ENCODE measurements at regions not wholly inside any gene's neighbourhood (a gene's known extent, or its start where the extent isn't known, plus 50 kb on each side); places are given as distances from the start of the nearest gene placed in this dataset.
"Not testable (repeated sequence)": the region's sequence is repeated elsewhere in the genome, so short reads cannot be mapped to it uniquely, and the experiment has no call there.

DNA sequence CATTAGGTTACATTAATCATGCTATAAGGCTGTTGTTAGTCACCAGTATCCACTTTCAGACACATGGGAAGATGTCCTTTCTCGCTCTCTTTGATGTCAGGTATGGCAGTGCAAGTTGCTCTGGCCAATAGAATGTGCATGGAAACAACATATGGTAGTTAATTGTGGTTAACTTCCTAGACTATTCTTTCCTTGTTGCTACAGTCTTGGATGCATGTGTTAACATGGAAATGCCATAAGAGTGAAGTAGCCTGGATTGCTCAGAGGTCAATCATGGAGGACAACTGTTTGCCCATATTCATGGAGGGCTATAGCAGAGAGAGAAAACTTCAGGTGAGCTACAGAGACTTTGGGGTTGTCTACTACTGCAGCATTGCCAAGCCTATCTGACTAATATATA lies 245.8 kb upstream of the GAS1 start:
- Histone ChIP-seq H3K27ac (no peak overlapping the region), H3K9me3 (replicated peaks) (no peaks in the 10 kb centered on the region), H3K4me3 (no peak overlapping the region), H3K36me3 (no peaks in the 10 kb centered on the region), H3K4me1 (0 out of 2 replicates have a peak, but pooled peaks cover 5% of the 10 kb centered on the region), H3K27me3 (no peaks in the 10 kb centered on the region)
- DNase-seq, result no peak

- H3K36me3 ChIP-seq, result no peaks in the 10 kb centered on the region
- H3K9me3 ChIP-seq (replicated peaks), result no peaks in the 10 kb centered on the region
- no peak overlapping the region for H3K4me3 ChIP-seq
- H3K27ac ChIP-seq, result no peak overlapping the region
- DNase-seq, result peak in 1 of 2 experiments; percentile 20
- H3K4me1 ChIP-seq, result 0 out of 2 replicates have a peak, but pooled peaks cover 5% of the 10 kb centered on the region
- no peaks in the 10 kb centered on the region for H3K27me3 ChIP-seq
Observed at GRCh38 chr9:87193925-87194868, 246.9 kb upstream of the GAS1 start.

DNA sequence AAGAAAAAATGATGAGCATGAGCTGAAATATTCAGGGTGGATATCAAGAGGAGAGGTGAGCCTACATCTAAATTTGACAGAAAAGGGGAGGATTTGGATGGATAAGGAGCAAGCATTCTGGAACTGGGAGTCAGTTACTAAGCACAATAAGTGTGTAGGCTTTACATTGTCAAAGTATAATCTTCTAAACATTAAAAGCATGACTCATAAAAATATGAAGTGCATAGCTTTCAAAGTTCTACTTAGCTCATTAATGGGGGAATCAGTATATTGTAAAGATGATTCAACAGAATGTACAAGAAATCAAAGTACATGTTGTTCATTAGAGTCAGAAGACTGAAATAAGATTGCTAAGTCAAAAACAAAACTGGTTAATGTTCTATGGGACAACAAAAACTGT lies 248.0 kb upstream of the GAS1 start:
- H3K27ac ChIP-seq, result no peak overlapping the region
- no peak overlapping the region for H3K4me3 ChIP-seq
- no peaks in the 10 kb centered on the region for H3K36me3 ChIP-seq

GRCh38 chr9:87197349-87198130 lies 250.2 kb upstream of the GAS1 start:
- H3K27ac ChIP-seq, result no peak overlapping the region
- H3K27me3 ChIP-seq, result no peaks in the 10 kb centered on the region
- no peak overlapping the region for H3K4me3 ChIP-seq
- peaks cover 12% of the 10 kb centered on the region; the same call in 1 of the 2 replicates for H3K4me1 ChIP-seq
- DNase-seq, result no peak
- no peaks in the 10 kb centered on the region for H3K36me3 ChIP-seq
- no peaks in the 10 kb centered on the region for H3K9me3 ChIP-seq (replicated peaks)

More for the DNA sequence above, 248.0 kb upstream of the GAS1 start:
- H3K9me3 ChIP-seq (replicated peaks), result no peaks in the 10 kb centered on the region
- no peak for DNase-seq
- H3K27me3 ChIP-seq, result no peaks in the 10 kb centered on the region
- 0 out of 2 replicates have a peak, but pooled peaks cover 5% of the 10 kb centered on the region for H3K4me1 ChIP-seq

DNA sequence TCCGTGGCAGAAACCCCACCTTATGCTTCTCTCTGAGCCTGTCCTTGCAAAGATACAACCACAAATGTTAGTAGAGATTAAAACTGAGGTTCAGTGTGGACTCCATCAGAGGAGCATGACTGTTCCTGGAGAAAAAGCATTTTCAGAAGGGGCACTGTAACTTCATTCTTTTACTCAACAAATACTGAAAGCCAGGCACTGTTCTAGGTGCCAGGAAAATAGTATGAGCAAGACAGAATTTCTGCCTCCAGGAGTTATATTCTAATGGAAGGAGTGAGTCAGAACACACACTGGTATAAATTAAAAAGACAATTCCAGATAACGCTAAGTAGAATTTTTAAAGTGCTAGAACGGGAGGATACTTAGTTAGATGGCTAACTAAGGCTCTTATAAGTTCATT lies 251.4 kb upstream of the GAS1 start:
- H3K36me3 ChIP-seq, result no peaks in the 10 kb centered on the region
- H3K4me3 ChIP-seq, result no peak overlapping the region
- H3K27ac ChIP-seq, result no peak overlapping the region
- H3K4me1 ChIP-seq, result peaks cover 9% of the 10 kb centered on the region; the same call in 1 of the 2 replicates
- H3K27me3 ChIP-seq, result no peaks in the 10 kb centered on the region
- H3K9me3 ChIP-seq (replicated peaks), result no peaks in the 10 kb centered on the region
- no peak for DNase-seq

DNA sequence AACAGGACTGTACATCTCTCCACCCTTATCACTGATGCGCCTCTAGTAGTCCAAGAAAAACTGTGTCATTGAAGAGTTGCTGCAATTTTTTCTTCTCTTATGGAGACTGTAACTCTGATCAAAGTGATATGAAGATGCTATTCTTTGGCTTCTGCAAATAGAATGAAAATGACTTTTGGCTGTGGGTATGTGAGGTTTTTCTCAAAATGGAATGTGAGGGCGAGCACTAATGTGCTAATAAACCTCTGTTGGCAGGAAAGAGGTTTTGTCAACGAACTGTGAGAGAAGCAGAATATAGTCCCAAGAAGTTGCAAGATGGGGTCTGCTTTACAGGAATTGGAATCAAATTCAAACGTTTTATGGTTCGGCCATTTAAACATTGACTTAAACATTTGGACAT lies 252.0 kb upstream of the GAS1 start:
- Histone ChIP-seq H3K4me3 (no peak overlapping the region), H3K27me3 (no peaks in the 10 kb centered on the region), H3K36me3 (no peaks in the 10 kb centered on the region), H3K4me1 (peaks cover 7% of the 10 kb centered on the region; the same call in 1 of the 2 replicates), H3K9me3 (replicated peaks) (no peaks in the 10 kb centered on the region), H3K27ac (no peak overlapping the region)
- no peak for DNase-seq

DNA sequence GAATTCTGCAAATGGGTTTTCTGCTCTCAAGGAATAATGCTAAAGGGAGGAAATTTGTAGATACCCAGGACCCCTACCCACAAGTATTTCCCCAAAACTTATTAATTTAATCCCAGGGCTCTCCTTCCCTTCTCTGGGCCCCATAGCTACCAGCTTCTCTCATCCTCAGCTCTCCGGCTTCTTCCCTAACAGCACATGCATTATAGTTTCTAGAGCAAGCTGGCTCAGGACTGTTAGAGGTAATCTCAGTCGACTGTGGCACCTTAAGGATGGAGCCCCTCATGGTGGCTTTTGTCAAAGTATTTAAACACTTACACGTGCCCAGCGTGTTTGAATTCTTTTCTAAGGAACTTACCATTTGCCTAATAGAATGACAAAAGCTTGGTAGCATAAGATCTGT lies 252.5 kb upstream of the GAS1 start:
- H3K4me3 ChIP-seq, result no peak overlapping the region
- no peaks in the 10 kb centered on the region for H3K36me3 ChIP-seq
- peaks cover 7% of the 10 kb centered on the region; the same call in 1 of the 2 replicates for H3K4me1 ChIP-seq
- no peak for DNase-seq
- no peaks in the 10 kb centered on the region for H3K27me3 ChIP-seq
- no peaks in the 10 kb centered on the region for H3K9me3 ChIP-seq (replicated peaks)
- H3K27ac ChIP-seq, result no peak overlapping the region

DNA sequence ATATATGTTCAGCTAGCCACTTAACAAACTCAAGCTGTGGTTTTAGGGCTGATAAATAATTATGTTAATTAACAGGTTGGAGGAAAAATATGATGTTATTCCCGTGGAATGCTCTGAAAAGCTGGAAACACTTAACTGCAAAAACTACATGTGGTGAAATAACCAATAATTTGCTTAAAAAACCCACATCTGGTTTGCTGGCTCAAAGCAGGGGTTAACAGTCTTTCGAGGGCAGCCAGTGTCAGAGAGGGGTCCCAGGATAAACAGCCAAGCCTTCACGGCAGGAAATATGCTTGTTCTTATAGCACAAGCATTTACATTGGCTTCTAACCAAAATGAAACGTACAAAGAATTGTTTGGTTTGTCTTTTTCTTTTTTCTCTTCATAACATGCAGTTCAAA lies 254.0 kb upstream of the GAS1 start:
- peaks cover 7% of the 10 kb centered on the region; the same call in 1 of the 2 replicates for H3K4me1 ChIP-seq
- H3K36me3 ChIP-seq, result no peaks in the 10 kb centered on the region
- no peak overlapping the region for H3K27ac ChIP-seq
- DNase-seq, result no peak
- H3K27me3 ChIP-seq, result no peaks in the 10 kb centered on the region
- no peak overlapping the region for H3K4me3 ChIP-seq
- H3K9me3 ChIP-seq (replicated peaks), result no peaks in the 10 kb centered on the region

- Histone ChIP-seq H3K9me3 (replicated peaks) (no peaks in the 10 kb centered on the region; the same call in 1 of the 2 replicates), H3K4me3 (no peak overlapping the region), H3K36me3 (no peaks in the 10 kb centered on the region), H3K4me1 (peaks cover 6% of the 10 kb centered on the region; the same call in 1 of the 2 replicates), H3K27me3 (no peaks in the 10 kb centered on the region), H3K27ac (no peak overlapping the region)
- no peak for DNase-seq
Observed at GRCh38 chr9:87206064-87206661, 258.9 kb upstream of the GAS1 start.

GRCh38 chr9:87210658-87211057 lies 263.4 kb upstream of the GAS1 start:
- H3K36me3 ChIP-seq; H3K4me3 ChIP-seq; H3K9me3 ChIP-seq (replicated peaks); DNase-seq; H3K27ac ChIP-seq; H3K27me3 ChIP-seq: not testable (repeated sequence)
- H3K4me1 ChIP-seq, result peaks cover 23% of the 10 kb centered on the region

- Histone ChIP-seq H3K27me3 (no peaks in the 10 kb centered on the region), H3K9me3 (replicated peaks) (no peaks in the 10 kb centered on the region; the same call in 1 of the 2 replicates), H3K36me3 (no peaks in the 10 kb centered on the region), H3K4me3 (no peak overlapping the region), H3K4me1 (peaks cover 23% of the 10 kb centered on the region), H3K27ac (no peak overlapping the region)
- DNase-seq, result no peak
Observed at GRCh38 chr9:87211669-87212068, 264.4 kb upstream of the GAS1 start.

DNA sequence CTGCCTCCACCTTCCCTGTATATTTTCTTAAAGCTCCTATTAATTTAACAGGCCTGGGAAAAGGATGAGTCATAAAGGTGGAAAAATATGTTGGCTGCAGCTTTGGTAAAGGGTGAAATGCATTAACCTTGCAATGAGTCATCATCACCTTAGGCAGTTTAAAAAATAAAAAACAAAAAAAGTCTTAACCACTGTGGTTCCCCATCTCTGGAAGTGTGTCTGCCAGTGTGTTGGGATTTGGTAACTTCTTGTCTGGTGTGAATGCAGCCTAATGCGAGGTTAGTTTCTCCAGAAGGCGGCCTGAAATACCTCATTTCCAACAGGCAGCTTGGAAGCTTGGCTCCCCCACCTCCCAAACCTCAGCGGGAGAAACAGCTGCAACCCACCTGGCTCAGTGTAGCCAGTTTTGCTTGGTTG lies 265.3 kb upstream of the GAS1 start:
- H3K36me3 ChIP-seq, result no peaks in the 10 kb centered on the region
- peak; percentile 79 to 91 for DNase-seq
- H3K4me3 ChIP-seq, result no peak overlapping the region
- no peaks in the 10 kb centered on the region; the same call in 1 of the 2 replicates for H3K9me3 ChIP-seq (replicated peaks)
- H3K4me1 ChIP-seq, result peaks cover 23% of the 10 kb centered on the region
- H3K27me3 ChIP-seq, result no peaks in the 10 kb centered on the region
- H3K27ac ChIP-seq, result peak overlapping the region; percentile 8

DNA sequence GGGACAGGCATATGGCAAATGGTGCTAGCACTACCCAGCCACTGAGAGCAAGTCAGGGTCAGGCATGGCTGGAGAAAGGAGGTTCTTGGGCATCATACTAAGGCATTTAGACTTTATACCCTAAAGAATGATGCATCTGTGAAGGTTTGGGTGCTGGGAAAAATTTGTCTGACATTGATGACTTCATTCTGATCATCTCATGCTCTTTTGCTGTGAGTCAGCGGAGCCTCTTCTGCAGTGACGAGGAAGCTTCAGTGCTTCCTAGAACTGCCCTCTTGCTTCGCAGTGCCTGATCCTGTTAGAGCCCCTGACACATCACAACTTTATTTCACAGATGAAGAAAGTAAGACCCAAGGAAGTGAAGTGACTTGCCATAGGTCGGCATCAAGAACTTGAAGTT lies 266.6 kb upstream of the GAS1 start:
- H3K9me3 ChIP-seq (replicated peaks), result no peaks in the 10 kb centered on the region
- DNase-seq, result no peak
- no peak overlapping the region for H3K4me3 ChIP-seq
- peaks cover 23% of the 10 kb centered on the region for H3K4me1 ChIP-seq
- H3K27ac ChIP-seq, result no peak overlapping the region
- no peaks in the 10 kb centered on the region for H3K36me3 ChIP-seq
- H3K27me3 ChIP-seq, result no peaks in the 10 kb centered on the region

GRCh38 chr9:87214991-87215390 lies 267.7 kb upstream of the GAS1 start:
- no peaks in the 10 kb centered on the region for H3K36me3 ChIP-seq
- no peaks in the 10 kb centered on the region for H3K27me3 ChIP-seq
- no peak overlapping the region for H3K27ac ChIP-seq
- H3K9me3 ChIP-seq (replicated peaks), result no peaks in the 10 kb centered on the region
- no peak overlapping the region for H3K4me3 ChIP-seq
- peaks cover 23% of the 10 kb centered on the region for H3K4me1 ChIP-seq
- no peak for DNase-seq

DNA sequence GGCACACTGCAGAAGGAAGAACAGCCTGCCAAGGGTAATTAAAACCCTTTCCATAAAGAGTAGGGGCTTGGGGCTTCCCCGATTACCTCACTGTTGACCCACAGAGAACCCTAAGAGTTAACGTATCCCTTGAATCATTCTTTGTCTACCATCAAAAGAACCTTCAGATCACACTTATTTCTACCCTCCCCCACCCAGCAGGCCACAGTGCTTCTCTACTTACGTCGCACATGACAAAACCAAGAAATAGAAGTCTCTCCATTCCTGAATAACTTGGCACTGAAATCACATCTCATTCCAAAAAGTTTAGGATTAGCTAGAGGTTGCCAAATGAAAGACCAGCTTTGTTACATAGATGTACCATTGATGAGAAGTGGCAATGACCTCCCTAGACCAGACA lies 268.7 kb upstream of the GAS1 start:
- no peaks in the 10 kb centered on the region for H3K9me3 ChIP-seq (replicated peaks)
- H3K36me3 ChIP-seq, result no peaks in the 10 kb centered on the region
- peaks cover 23% of the 10 kb centered on the region for H3K4me1 ChIP-seq
- H3K4me3 ChIP-seq, result no peak overlapping the region
- H3K27ac ChIP-seq, result no peak overlapping the region
- no peak for DNase-seq
- H3K27me3 ChIP-seq, result no peaks in the 10 kb centered on the region
